Hepatocyte (in vitro differentiated cells): ENCODE measurements at regions not wholly inside any gene's neighbourhood (a gene's known extent, or its start where the extent isn't known, plus 50 kb on each side); places are given as distances from the start of the nearest gene placed in this dataset.

Source experiments
- CTCF ChIP-seq: fragments of 200-600 bp; sonication (generic); IDR thresholded peaks from 2 replicates; pipeline ENCODE4 v1.5.1; 2016; ENCODE audit warnings: antibody characterized with exemption, mild to moderate bottlenecking; ENCODE audit not compliant: poor library complexity
- EZH2 ChIP-seq: fragments of 200-600 bp; sonication (generic); IDR thresholded peaks from 2 replicates; pipeline ENCODE4 v1.6.1; 2016; ENCODE audit warnings: antibody characterized with exemption, mild to moderate bottlenecking, borderline replicate concordance
- EZH2phosphoT487 ChIP-seq: fragments of 200-600 bp; sonication (generic); IDR thresholded peaks from one replicate; pipeline ENCODE4 v1.6.1; 2018; ENCODE audit warnings: antibody characterized with exemption, mild to moderate bottlenecking, low read depth, moderate library complexity; ENCODE audit not compliant: unreplicated experiment, severe bottlenecking

GRCh38 chr9:7976167-7976755 lies 176.7 kb upstream of the DMAC1 start:
- TF ChIP-seq CTCF, result no peak
- no peak for TF ChIP-seq EZH2
- no peak for TF ChIP-seq EZH2phosphoT487
